ENCODE measurements at regions not wholly inside any gene's neighbourhood (a gene's known extent, or its start where the extent isn't known, plus 50 kb on each side); places are given as distances from the start of the nearest gene placed in this dataset.

DNA sequence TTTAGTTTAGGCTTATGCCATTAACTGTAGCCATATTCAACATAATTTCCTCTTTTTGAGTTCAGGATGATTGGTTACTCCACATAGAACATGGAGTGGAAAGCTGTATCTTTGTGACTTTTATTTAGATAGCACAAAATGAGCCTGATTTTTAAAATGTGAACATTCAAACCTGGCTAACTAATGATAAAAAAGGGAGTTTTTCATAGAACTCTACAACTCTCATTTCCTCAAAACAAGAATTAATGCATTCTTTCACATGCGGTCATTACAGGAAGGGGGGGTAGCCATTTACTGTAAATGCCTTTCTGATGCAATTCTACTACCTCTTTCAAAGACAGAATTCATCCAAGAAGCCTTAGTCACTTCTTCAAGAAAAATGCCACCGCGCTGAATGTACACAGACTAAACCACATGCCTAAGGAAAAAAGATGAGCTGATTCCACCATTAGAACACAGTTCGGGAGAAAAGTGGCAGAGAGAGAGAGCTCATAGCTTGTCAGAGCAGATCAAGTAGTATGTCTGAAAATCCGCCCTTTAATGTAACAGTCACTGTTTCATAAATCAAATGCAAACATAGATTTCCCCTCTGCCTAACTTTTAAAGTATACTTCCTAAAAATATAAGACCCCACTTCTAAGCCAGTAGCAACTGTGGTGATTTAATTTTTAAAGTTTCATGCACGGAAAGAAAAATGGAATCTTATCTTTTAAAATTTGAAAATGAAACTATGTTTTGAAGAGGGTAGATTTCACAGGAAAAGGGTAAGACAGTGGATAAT, 226.4 kb upstream of the KLF14 start:
- peak overlapping the region; percentile 55 for H3K4me3 ChIP-seq (ENCODE audit: control insufficient read depth, low read depth, low read length)
- no peak for TF ChIP-seq CTCF (conservative IDR thresholded peaks at IDR 0.05; ENCODE audit: control insufficient read depth, insufficient read depth, low read depth, low read length)
- DNase-seq (ENCODE audit: low read depth): peak; percentile 99

- no peak for TF ChIP-seq CTCF (conservative IDR thresholded peaks at IDR 0.05; ENCODE audit: control insufficient read depth, insufficient read depth, low read depth, low read length)
- peak; percentile 76 for DNase-seq (ENCODE audit: low read depth)
- H3K4me3 ChIP-seq (ENCODE audit: control insufficient read depth, low read depth, low read length): peak overlapping the region; percentile 55
Observed at GRCh38 chr7:130961128-130961601, 227.2 kb upstream of the KLF14 start.

DNA sequence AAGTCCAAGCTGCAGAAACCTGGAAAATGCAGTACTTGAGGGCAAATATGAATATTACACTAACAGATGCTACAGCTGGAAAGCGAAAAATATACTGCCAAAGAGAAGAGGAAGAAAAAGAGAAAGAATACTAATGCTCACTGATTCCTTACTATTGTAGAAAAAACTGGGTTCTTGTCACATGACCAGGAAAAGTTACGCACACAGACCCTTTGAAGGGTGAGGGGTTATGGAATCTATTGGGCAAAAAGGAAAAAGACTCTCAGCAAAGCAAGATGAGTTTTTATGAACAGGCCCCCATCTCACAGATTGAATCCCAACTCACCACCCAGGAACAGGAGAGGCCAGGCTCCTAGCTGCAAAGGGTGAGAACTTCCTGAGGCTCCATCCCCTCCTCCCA, 228.1 kb upstream of the KLF14 start:
- no peak overlapping the region for H3K4me3 ChIP-seq (ENCODE audit: control insufficient read depth, low read depth, low read length)
- DNase-seq (ENCODE audit: low read depth): no peak
- no peak for TF ChIP-seq CTCF (conservative IDR thresholded peaks at IDR 0.05; ENCODE audit: control insufficient read depth, insufficient read depth, low read depth, low read length)

DNA sequence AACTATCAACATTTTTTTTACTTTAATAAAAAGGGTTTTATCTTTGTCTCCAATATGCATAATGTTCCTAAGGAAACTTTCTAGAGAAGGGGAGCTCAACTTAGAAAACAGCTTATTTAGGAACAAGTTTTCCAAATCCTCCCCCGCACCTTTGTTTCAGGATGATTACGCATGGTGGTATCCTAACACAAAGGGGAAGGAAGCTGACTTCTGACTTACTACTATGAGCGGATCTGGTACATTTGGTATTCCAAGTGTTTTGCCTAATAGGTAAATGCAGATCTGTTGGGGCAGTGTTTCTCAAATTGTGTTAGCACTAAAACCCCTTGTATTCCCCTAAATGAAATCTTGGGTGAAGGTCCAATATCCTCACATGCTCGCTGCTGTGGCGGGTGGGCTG, 229.3 kb upstream of the KLF14 start:
- peak; percentile 29 for DNase-seq (ENCODE audit: low read depth)
- no peak overlapping the region for H3K4me3 ChIP-seq (ENCODE audit: control insufficient read depth, low read depth, low read length)
- TF ChIP-seq CTCF (conservative IDR thresholded peaks at IDR 0.05; ENCODE audit: control insufficient read depth, insufficient read depth, low read depth, low read length): no peak

- no peak for DNase-seq (ENCODE audit: low read depth)
- TF ChIP-seq CTCF (conservative IDR thresholded peaks at IDR 0.05; ENCODE audit: control insufficient read depth, insufficient read depth, low read depth, low read length): no peak
- H3K4me3 ChIP-seq (ENCODE audit: control insufficient read depth, low read depth, low read length): no peak overlapping the region
Observed at GRCh38 chr7:130965515-130965914, 231.5 kb upstream of the KLF14 start.

- TF ChIP-seq CTCF (conservative IDR thresholded peaks at IDR 0.05; ENCODE audit: control insufficient read depth, insufficient read depth, low read depth, low read length): no peak
- no peak overlapping the region for H3K4me3 ChIP-seq (ENCODE audit: control insufficient read depth, low read depth, low read length)
- peak; percentile 87 for DNase-seq (ENCODE audit: low read depth)
Observed at GRCh38 chr7:130966246-130967009, 232.4 kb upstream of the KLF14 start.

Data from fibroblast of mammary gland (primary cell).